Activated CD8-positive, alpha-beta T cell treated with anti-CD3 and anti-CD28 coated beads, Interleukin-2, amount 10 ng/mL, durations not matched to agents 7 days and 5 days (primary cell): ENCODE measurements at regions not wholly inside any gene's neighbourhood (a gene's known extent, or its start where the extent isn't known, plus 50 kb on each side); places are given as distances from the start of the nearest gene placed in this dataset.

Experiments
- ATAC-seq: fragments of 150-1000 bp; cut with Tn5 transposase; one replicate; pipeline ENCODE4 v1.10.0; 2021; ENCODE audit warnings: moderate library complexity
- CTCF ChIA-PET: fragments of 350-600 bp; sonication (Branson Sonifier 250); formaldehyde crosslinking; loops from one replicate; lab custom pipeline; 2021; ENCODE audit warnings: antibody characterized with exemption; lab: Charles Lee
- POLR2A ChIA-PET: fragments of 350-600 bp; sonication (Branson Sonifier 250); formaldehyde crosslinking; loops from one replicate; lab custom pipeline; 2021; ENCODE audit warnings: antibody characterized with exemption; lab: Charles Lee
- DNase-seq: peaks from one replicate; pipeline ENCODE4 v3.0.0-alpha.2; 2020
- H3K27ac Mint-ChIP-seq: one replicate; pipeline ENCODE4 v1.8.0; 2021; ENCODE audit warnings: mild to moderate bottlenecking, mixed read lengths
- H3K27me3 Mint-ChIP-seq: one replicate; pipeline ENCODE4 v1.8.0; 2021; ENCODE audit warnings: low read depth, mixed read lengths
- H3K36me3 Mint-ChIP-seq: one replicate; pipeline ENCODE4 v1.8.0; 2021; ENCODE audit warnings: low read depth, mixed read lengths
- H3K4me1 Mint-ChIP-seq: one replicate; pipeline ENCODE4 v1.8.0; 2021; ENCODE audit warnings: low read depth, mixed read lengths
- H3K4me3 Mint-ChIP-seq: one replicate; pipeline ENCODE4 v1.8.0; 2021; ENCODE audit warnings: mild to moderate bottlenecking, mixed read lengths
- H3K9me3 Mint-ChIP-seq: one replicate; pipeline ENCODE4 v1.8.0; 2022; ENCODE audit warnings: mixed read lengths; ENCODE audit not compliant: insufficient read depth

GRCh38 chr2:12196495-12196894, 450.1 kb downstream of the LPIN1 start:
- ChIA-PET POLR2A (no interaction called here), CTCF (no interaction called here)
- H3K36me3 Mint-ChIP-seq = peaks cover 18% of the 10 kb centered on the region
- peaks cover 21% of the 10 kb centered on the region for H3K9me3 Mint-ChIP-seq
- H3K27ac Mint-ChIP-seq = no peak overlapping the region
- H3K4me1 Mint-ChIP-seq = peaks cover 22% of the 10 kb centered on the region
- H3K27me3 Mint-ChIP-seq = no peaks in the 10 kb centered on the region
- H3K4me3 Mint-ChIP-seq = no peak overlapping the region
- DNase-seq = no peak
- ATAC-seq = no peak

- CTCF ChIA-PET = no interaction called here
- Mint-ChIP-seq H3K4me1 (peaks cover 22% of the 10 kb centered on the region), H3K27me3 (no peaks in the 10 kb centered on the region)
Measured at GRCh38 chr2:12197133-12197532, 450.7 kb downstream of the LPIN1 start.

GRCh38 chr2:12199491-12200211, 453.2 kb downstream of the LPIN1 start:
- ATAC-seq (no peak), DNase-seq (no peak)
- H3K4me3 Mint-ChIP-seq = no peak overlapping the region
- no peak overlapping the region for H3K27ac Mint-ChIP-seq
- H3K9me3 Mint-ChIP-seq = peaks cover 13% of the 10 kb centered on the region
- H3K27me3 Mint-ChIP-seq = no peaks in the 10 kb centered on the region
- CTCF ChIA-PET = interaction anchor here (1.0 kb wide), 1 partner anchor 12 kb away, joined by 3 read pairs; no protein-coding TSS in a partner anchor
- peaks cover 8% of the 10 kb centered on the region for H3K4me1 Mint-ChIP-seq
- H3K36me3 Mint-ChIP-seq = peaks cover 13% of the 10 kb centered on the region
- POLR2A ChIA-PET = no interaction called here

More at GRCh38 chr2:12197133-12197532, 450.7 kb downstream of the LPIN1 start:
- no peak for DNase-seq
- POLR2A ChIA-PET = no interaction called here
- Mint-ChIP-seq H3K27ac (no peak overlapping the region), H3K36me3 (peaks cover 18% of the 10 kb centered on the region), H3K4me3 (no peak overlapping the region), H3K9me3 (peaks cover 21% of the 10 kb centered on the region)
- no peak for ATAC-seq

GRCh38 chr2:12201369-12201768, 454.9 kb downstream of the LPIN1 start:
- Mint-ChIP-seq H3K36me3 (peaks cover 13% of the 10 kb centered on the region), H3K9me3 (peaks cover 11% of the 10 kb centered on the region), H3K4me1 (peaks cover 8% of the 10 kb centered on the region), H3K27ac (no peak overlapping the region), H3K27me3 (peaks cover 2% of the 10 kb centered on the region), H3K4me3 (no peak overlapping the region)
- ATAC-seq (no peak), DNase-seq (no peak)
- POLR2A ChIA-PET = no interaction called here
- CTCF ChIA-PET = interaction anchor here (0.5 to 1.1 kb wide), 3 partner anchors 8 to 192 kb away, joined by 3 to 4 read pairs (median 3); no protein-coding TSS in a partner anchor

GRCh38 chr2:12202313-12203075, 456.1 kb downstream of the LPIN1 start:
- Mint-ChIP-seq H3K27ac (no peak overlapping the region), H3K4me3 (no peak overlapping the region), H3K36me3 (peaks cover 5% of the 10 kb centered on the region), H3K4me1 (peaks cover under 1% of the 10 kb centered on the region), H3K9me3 (peaks cover 3% of the 10 kb centered on the region), H3K27me3 (peaks cover 2% of the 10 kb centered on the region)
- CTCF ChIA-PET = interaction anchor here (1.1 kb wide), 1 partner anchor 93 kb away, joined by 3 read pairs; no protein-coding TSS in a partner anchor
- no peak for DNase-seq
- POLR2A ChIA-PET = no interaction called here
- ATAC-seq = no peak

- Mint-ChIP-seq H3K9me3 (no peaks in the 10 kb centered on the region), H3K27ac (no peak overlapping the region), H3K27me3 (peaks cover 2% of the 10 kb centered on the region), H3K4me3 (no peak overlapping the region), H3K4me1 (no peaks in the 10 kb centered on the region), H3K36me3 (no peaks in the 10 kb centered on the region)
- POLR2A ChIA-PET = no interaction called here
- DNase-seq (no peak), ATAC-seq (no peak)
- CTCF ChIA-PET = interaction anchor here (1.1 kb wide), 1 partner anchor 92 kb away, joined by 3 read pairs; no protein-coding TSS in a partner anchor
Measured at GRCh38 chr2:12203528-12203927, 457.1 kb downstream of the LPIN1 start.

GRCh38 chr2:12205086-12205485, 458.7 kb downstream of the LPIN1 start:
- POLR2A ChIA-PET = no interaction called here
- Mint-ChIP-seq H3K36me3 (no peaks in the 10 kb centered on the region), H3K27me3 (peaks cover 2% of the 10 kb centered on the region), H3K4me1 (no peaks in the 10 kb centered on the region), H3K4me3 (no peak overlapping the region), H3K9me3 (no peaks in the 10 kb centered on the region), H3K27ac (no peak overlapping the region)
- CTCF ChIA-PET = no interaction called here
- ATAC-seq = no peak
- DNase-seq = no peak

GRCh38 chr2:12207491-12207890, 461.1 kb downstream of the LPIN1 start:
- H3K4me3 Mint-ChIP-seq = no peak overlapping the region
- no peak for DNase-seq
- H3K27ac Mint-ChIP-seq = no peak overlapping the region
- ChIA-PET CTCF (interaction anchor here (1.0 kb wide), 1 partner anchor 521 kb away, joined by 3 read pairs; no protein-coding TSS in a partner anchor), POLR2A (no interaction called here)
- peaks cover 2% of the 10 kb centered on the region for H3K27me3 Mint-ChIP-seq
- H3K4me1 Mint-ChIP-seq = no peaks in the 10 kb centered on the region
- ATAC-seq = no peak
- no peaks in the 10 kb centered on the region for H3K9me3 Mint-ChIP-seq
- no peaks in the 10 kb centered on the region for H3K36me3 Mint-ChIP-seq

GRCh38 chr2:12210016-12210933, 463.8 kb downstream of the LPIN1 start:
- DNase-seq (no peak), ATAC-seq (no peak)
- Mint-ChIP-seq H3K4me1 (no peaks in the 10 kb centered on the region), H3K9me3 (no peaks in the 10 kb centered on the region), H3K27ac (no peak overlapping the region), H3K27me3 (no peaks in the 10 kb centered on the region), H3K36me3 (no peaks in the 10 kb centered on the region), H3K4me3 (no peak overlapping the region)
- ChIA-PET CTCF (interaction anchor here (1.0 kb wide), 1 partner anchor 505 kb away, joined by 3 read pairs; no protein-coding TSS in a partner anchor), POLR2A (no interaction called here)

- ATAC-seq (no peak), DNase-seq (no peak)
- no peak overlapping the region for H3K4me3 Mint-ChIP-seq
- H3K36me3 Mint-ChIP-seq = no peaks in the 10 kb centered on the region
- CTCF ChIA-PET = no interaction called here
- H3K4me1 Mint-ChIP-seq = no peaks in the 10 kb centered on the region
- H3K27ac Mint-ChIP-seq = no peak overlapping the region
- no peaks in the 10 kb centered on the region for H3K9me3 Mint-ChIP-seq
- H3K27me3 Mint-ChIP-seq = no peaks in the 10 kb centered on the region
- POLR2A ChIA-PET = no interaction called here
Measured at GRCh38 chr2:12211326-12212175, 465.1 kb downstream of the LPIN1 start.
